ENCODE measurements at regions not wholly inside any gene's neighbourhood (a gene's known extent, or its start where the extent isn't known, plus 50 kb on each side); places are given as distances from the start of the nearest gene placed in this dataset.
"Not testable (repeated sequence)": the region's sequence is repeated elsewhere in the genome, so short reads cannot be mapped to it uniquely, and the experiment has no call there.

GRCh38 chr11:109062445-109062844, 359.5 kb upstream of the C11orf87 start:
- no peak for DNase-seq
- POLR2A ChIA-PET = no interaction called here
- no peaks in the 10 kb centered on the region for H3K36me3 ChIP-seq (ENCODE audit: control insufficient read depth in 4 of 4, insufficient read depth in 4 of 4, low read length in 3 of 4)
- H3K27me3 ChIP-seq (replicated peaks in 2 of 5; ENCODE audit: control insufficient read depth in 4 of 5, insufficient read depth in 5 of 5, low read length in 4 of 5) = no peaks in the 10 kb centered on the region
- no peaks in the 10 kb centered on the region for H3K9me3 ChIP-seq (ENCODE audit: control extremely low read depth in 1 of 5, control insufficient read depth in 4 of 5, insufficient read depth in 2 of 5, low read depth in 1 of 5, low read length in 4 of 5)
- H3K4me3 ChIP-seq (ENCODE audit: control insufficient read depth in 1 of 7, extremely low read depth in 1 of 7, insufficient read depth in 4 of 7, low read depth in 2 of 7, low read length in 6 of 7) = no peak overlapping the region
- peaks cover 0 to 2% (median 0%) of the 10 kb centered on the region in 4 experiments for H3K4me1 ChIP-seq (ENCODE audit: control extremely low read depth in 1 of 4, control insufficient read depth in 4 of 4, insufficient read depth in 4 of 4, low read length in 3 of 4)
- WGBS (ENCODE audit: insufficient coverage) = 100% methylated on average over 2 of the region's 2 CpGs
- no peak overlapping the region for H3K27ac ChIP-seq (ENCODE audit: insufficient read depth in 1 of 2, low read depth in 1 of 2, low read length in 2 of 2, poor library complexity in 1 of 2, severe bottlenecking in 2 of 2)
- CTCF ChIA-PET = no interaction called here

- Histone ChIP-seq H3K36me3 (ENCODE audit: control insufficient read depth in 4 of 4, insufficient read depth in 4 of 4, low read length in 3 of 4) (no peaks in the 10 kb centered on the region), H3K4me3 (ENCODE audit: control insufficient read depth in 1 of 7, extremely low read depth in 1 of 7, insufficient read depth in 4 of 7, low read depth in 2 of 7, low read length in 6 of 7) (no peak overlapping the region), H3K4me1 (ENCODE audit: control extremely low read depth in 1 of 4, control insufficient read depth in 4 of 4, insufficient read depth in 4 of 4, low read length in 3 of 4) (peaks cover 0 to 2% (median 0%) of the 10 kb centered on the region in 4 experiments), H3K9me3 (ENCODE audit: control extremely low read depth in 1 of 5, control insufficient read depth in 4 of 5, insufficient read depth in 2 of 5, low read depth in 1 of 5, low read length in 4 of 5) (no peaks in the 10 kb centered on the region), H3K27ac (ENCODE audit: insufficient read depth in 1 of 2, low read depth in 1 of 2, low read length in 2 of 2, poor library complexity in 1 of 2, severe bottlenecking in 2 of 2) (no peak overlapping the region), H3K27me3 (replicated peaks in 2 of 5; ENCODE audit: control insufficient read depth in 4 of 5, insufficient read depth in 5 of 5, low read length in 4 of 5) (no peaks in the 10 kb centered on the region)
- no peak for DNase-seq
- POLR2A ChIA-PET = no interaction called here
- 95% methylated on average over 2 of the region's 2 CpGs for WGBS (ENCODE audit: insufficient coverage)
- CTCF ChIA-PET = no interaction called here
These were observed 359.1 kb upstream of the C11orf87 start for GRCh38 chr11:109062871-109063270.

- ChIA-PET POLR2A (interaction anchor here (0.6 kb wide), 1 partner anchor 1160 kb away, joined by 3 read pairs; no protein-coding TSS in a partner anchor), CTCF (interaction anchor here (1.0 to 1.5 kb wide), 3 partner anchors 10 to 24 kb away, joined by 3 to 5 read pairs (median 4); no protein-coding TSS in a partner anchor)
- H3K4me3 ChIP-seq (ENCODE audit: control insufficient read depth in 1 of 7, extremely low read depth in 1 of 7, insufficient read depth in 4 of 7, low read depth in 2 of 7, low read length in 6 of 7) = not testable (repeated sequence)
These were observed 357.2 kb upstream of the C11orf87 start for GRCh38 chr11:109064618-109065311.

GRCh38 chr11:109071262-109071661, 350.7 kb upstream of the C11orf87 start:
- Histone ChIP-seq H3K27me3 (replicated peaks in 2 of 5; ENCODE audit: control insufficient read depth in 4 of 5, insufficient read depth in 5 of 5, low read length in 4 of 5) (no peaks in the 10 kb centered on the region), H3K36me3 (ENCODE audit: control insufficient read depth in 4 of 4, insufficient read depth in 4 of 4, low read length in 3 of 4) (no peaks in the 10 kb centered on the region), H3K9me3 (ENCODE audit: control extremely low read depth in 1 of 5, control insufficient read depth in 4 of 5, insufficient read depth in 2 of 5, low read depth in 1 of 5, low read length in 4 of 5) (peaks cover 0 to 6% (median 0%) of the 10 kb centered on the region in 5 experiments), H3K27ac (ENCODE audit: insufficient read depth in 1 of 2, low read depth in 1 of 2, low read length in 2 of 2, poor library complexity in 1 of 2, severe bottlenecking in 2 of 2) (no peak overlapping the region), H3K4me3 (ENCODE audit: control insufficient read depth in 1 of 7, extremely low read depth in 1 of 7, insufficient read depth in 4 of 7, low read depth in 2 of 7, low read length in 6 of 7) (no peak overlapping the region), H3K4me1 (ENCODE audit: control extremely low read depth in 1 of 4, control insufficient read depth in 4 of 4, insufficient read depth in 4 of 4, low read length in 3 of 4) (no peaks in the 10 kb centered on the region)
- POLR2A ChIA-PET = no interaction called here
- no peak for DNase-seq
- CTCF ChIA-PET = no interaction called here

More at GRCh38 chr11:109064618-109065311, 357.2 kb upstream of the C11orf87 start:
- not testable (repeated sequence) for H3K4me1 ChIP-seq (ENCODE audit: control extremely low read depth in 1 of 4, control insufficient read depth in 4 of 4, insufficient read depth in 4 of 4, low read length in 3 of 4); H3K36me3 ChIP-seq (ENCODE audit: control insufficient read depth in 4 of 4, insufficient read depth in 4 of 4, low read length in 3 of 4); H3K9me3 ChIP-seq (ENCODE audit: control extremely low read depth in 1 of 5, control insufficient read depth in 4 of 5, insufficient read depth in 2 of 5, low read depth in 1 of 5, low read length in 4 of 5); H3K27ac ChIP-seq (ENCODE audit: insufficient read depth in 1 of 2, low read depth in 1 of 2, low read length in 2 of 2, poor library complexity in 1 of 2, severe bottlenecking in 2 of 2); H3K27me3 ChIP-seq (replicated peaks in 2 of 5; ENCODE audit: control insufficient read depth in 4 of 5, insufficient read depth in 5 of 5, low read length in 4 of 5)
- peak; percentile 50 to 86 (median 84) for DNase-seq
- WGBS (ENCODE audit: insufficient coverage) = 80% methylated on average over 1 of the region's 5 CpGs

GRCh38 chr11:109071712-109072524, 350.1 kb upstream of the C11orf87 start:
- ChIA-PET CTCF (no interaction called here), POLR2A (no interaction called here)

GRCh38 chr11:109073032-109073822, 348.8 kb upstream of the C11orf87 start:
- H3K27ac ChIP-seq (ENCODE audit: insufficient read depth in 1 of 2, low read depth in 1 of 2, low read length in 2 of 2, poor library complexity in 1 of 2, severe bottlenecking in 2 of 2) = no peak overlapping the region
- ChIA-PET POLR2A (no interaction called here), CTCF (no interaction called here)
- H3K36me3 ChIP-seq (ENCODE audit: control insufficient read depth in 4 of 4, insufficient read depth in 4 of 4, low read length in 3 of 4) = no peaks in the 10 kb centered on the region
- H3K4me1 ChIP-seq (ENCODE audit: control extremely low read depth in 1 of 4, control insufficient read depth in 4 of 4, insufficient read depth in 4 of 4, low read length in 3 of 4) = no peaks in the 10 kb centered on the region
- 94% methylated on average over 2 of the region's 4 CpGs for WGBS (ENCODE audit: insufficient coverage)
- no peaks in the 10 kb centered on the region for H3K27me3 ChIP-seq (replicated peaks in 2 of 5; ENCODE audit: control insufficient read depth in 4 of 5, insufficient read depth in 5 of 5, low read length in 4 of 5)
- H3K9me3 ChIP-seq (ENCODE audit: control extremely low read depth in 1 of 5, control insufficient read depth in 4 of 5, insufficient read depth in 2 of 5, low read depth in 1 of 5, low read length in 4 of 5) = peaks cover 0 to 6% (median 0%) of the 10 kb centered on the region in 5 experiments
- H3K4me3 ChIP-seq (ENCODE audit: control insufficient read depth in 1 of 7, extremely low read depth in 1 of 7, insufficient read depth in 4 of 7, low read depth in 2 of 7, low read length in 6 of 7) = no peak overlapping the region
- DNase-seq = no peak

More at GRCh38 chr11:109071712-109072524, 350.1 kb upstream of the C11orf87 start:
- Histone ChIP-seq H3K4me1 (ENCODE audit: control extremely low read depth in 1 of 4, control insufficient read depth in 4 of 4, insufficient read depth in 4 of 4, low read length in 3 of 4) (no peaks in the 10 kb centered on the region), H3K36me3 (ENCODE audit: control insufficient read depth in 4 of 4, insufficient read depth in 4 of 4, low read length in 3 of 4) (no peaks in the 10 kb centered on the region), H3K9me3 (ENCODE audit: control extremely low read depth in 1 of 5, control insufficient read depth in 4 of 5, insufficient read depth in 2 of 5, low read depth in 1 of 5, low read length in 4 of 5) (peaks cover 0 to 6% (median 0%) of the 10 kb centered on the region in 5 experiments), H3K27me3 (replicated peaks in 2 of 5; ENCODE audit: control insufficient read depth in 4 of 5, insufficient read depth in 5 of 5, low read length in 4 of 5) (no peaks in the 10 kb centered on the region), H3K27ac (ENCODE audit: insufficient read depth in 1 of 2, low read depth in 1 of 2, low read length in 2 of 2, poor library complexity in 1 of 2, severe bottlenecking in 2 of 2) (no peak overlapping the region), H3K4me3 (ENCODE audit: control insufficient read depth in 1 of 7, extremely low read depth in 1 of 7, insufficient read depth in 4 of 7, low read depth in 2 of 7, low read length in 6 of 7) (no peak overlapping the region)
- WGBS (ENCODE audit: insufficient coverage) = 100% methylated on average over 2 of the region's 5 CpGs
- no peak for DNase-seq
